ENCODE measurements at regions not wholly inside any gene's neighbourhood (a gene's known extent, or its start where the extent isn't known, plus 50 kb on each side); places are given as distances from the start of the nearest gene placed in this dataset.

DNA sequence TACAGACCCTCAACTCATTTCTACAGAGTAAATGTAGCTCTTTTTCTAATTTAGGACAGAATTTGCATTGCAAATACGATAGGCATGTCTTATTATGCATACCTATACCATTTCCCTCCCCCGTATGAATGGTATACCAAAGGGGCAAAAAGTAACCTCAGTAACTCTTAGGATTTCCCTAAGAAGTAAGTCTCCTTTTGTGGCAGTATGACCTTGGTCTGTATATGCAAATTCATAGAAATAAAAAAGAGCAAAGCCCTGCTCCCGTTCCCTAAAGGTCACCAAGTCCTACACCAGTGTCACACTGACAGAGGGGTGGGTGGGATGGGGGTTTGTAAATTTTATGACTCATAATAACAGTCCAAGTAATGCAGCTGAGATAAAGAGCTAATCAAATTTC lies 365.8 kb upstream of the CCDC196 start:
- Mint-ChIP-seq H3K36me3 (peaks cover 0 to 4% (median 0%) of the 10 kb centered on the region in 5 donors), H3K4me1 (no peaks in the 10 kb centered on the region), H3K27ac (no peak overlapping the region), H3K27me3 (peaks cover 0 to 22% (median 6%) of the 10 kb centered on the region in 5 donors), H3K9me3 (peaks cover 0 to 3% (median 0%) of the 10 kb centered on the region in 11 donors), H3K4me3 (no peak overlapping the region)
- intact Hi-C loops (cut with micrococcal nuclease) = no loop called here
- ATAC-seq = no peak
- DNase-seq = no peak
- ChIA-PET CTCF (no interaction called here), POLR2A (no interaction called here)
- H3K4me1 ChIP-seq (ENCODE audit: control insufficient read depth in 2 of 2, insufficient read depth in 2 of 2, low read length in 2 of 2) = no peaks in the 10 kb centered on the region
- H3K27ac ChIP-seq (ENCODE audit: low read depth, low read length) = no peak overlapping the region
- no peaks in the 10 kb centered on the region for H3K36me3 ChIP-seq (ENCODE audit: control insufficient read depth in 2 of 3, insufficient read depth in 3 of 3, low read length in 3 of 3)
- no peaks in the 10 kb centered on the region for H3K27me3 ChIP-seq (ENCODE audit: control insufficient read depth in 2 of 2, insufficient read depth in 2 of 2, low read length in 2 of 2)
- no peak overlapping the region for H3K4me3 ChIP-seq (ENCODE audit: low read length)
- no peaks in the 10 kb centered on the region for H3K9me3 ChIP-seq (ENCODE audit: control insufficient read depth in 2 of 3, low read length in 3 of 3)

DNA sequence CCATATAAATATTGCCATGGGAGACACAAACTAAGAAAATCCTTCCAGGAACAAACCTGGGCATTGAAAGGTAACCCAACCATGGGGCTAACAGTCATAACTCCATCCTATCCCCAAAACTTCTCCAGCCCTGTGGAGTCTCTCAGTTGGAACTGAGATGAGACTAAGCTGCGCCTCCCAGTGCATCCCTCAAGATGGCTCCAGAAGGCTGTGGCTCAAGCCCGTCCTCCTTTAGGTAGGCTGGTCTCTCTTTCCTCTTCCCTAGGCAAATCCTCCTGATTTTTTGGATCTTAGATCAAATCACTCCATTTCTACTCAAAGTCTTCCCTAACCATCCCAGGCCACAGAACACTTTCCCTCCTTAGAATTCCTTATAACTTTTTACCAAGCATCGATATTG lies 364.3 kb upstream of the CCDC196 start:
- H3K4me1 Mint-ChIP-seq = no peaks in the 10 kb centered on the region
- CTCF ChIA-PET = no interaction called here
- POLR2A ChIA-PET = no interaction called here
- Histone ChIP-seq H3K9me3 (ENCODE audit: control insufficient read depth in 2 of 3, low read length in 3 of 3) (no peaks in the 10 kb centered on the region), H3K27me3 (ENCODE audit: control insufficient read depth in 2 of 2, insufficient read depth in 2 of 2, low read length in 2 of 2) (no peaks in the 10 kb centered on the region), H3K27ac (ENCODE audit: low read depth, low read length) (no peak overlapping the region), H3K36me3 (ENCODE audit: control insufficient read depth in 2 of 3, insufficient read depth in 3 of 3, low read length in 3 of 3) (no peaks in the 10 kb centered on the region), H3K4me1 (ENCODE audit: control insufficient read depth in 2 of 2, insufficient read depth in 2 of 2, low read length in 2 of 2) (no peaks in the 10 kb centered on the region), H3K4me3 (ENCODE audit: low read length) (no peak overlapping the region)
- no peak for DNase-seq
- peaks cover 0 to 18% (median 6%) of the 10 kb centered on the region in 5 donors for H3K27me3 Mint-ChIP-seq
- intact Hi-C loops (cut with micrococcal nuclease) = no loop called here
- H3K9me3 Mint-ChIP-seq = peaks cover 0 to 3% (median 0%) of the 10 kb centered on the region in 11 donors
- no peak overlapping the region for H3K27ac Mint-ChIP-seq
- H3K4me3 Mint-ChIP-seq = no peak overlapping the region
- ATAC-seq = no peak
- peaks cover 0 to 4% (median 0%) of the 10 kb centered on the region in 5 donors for H3K36me3 Mint-ChIP-seq

DNA sequence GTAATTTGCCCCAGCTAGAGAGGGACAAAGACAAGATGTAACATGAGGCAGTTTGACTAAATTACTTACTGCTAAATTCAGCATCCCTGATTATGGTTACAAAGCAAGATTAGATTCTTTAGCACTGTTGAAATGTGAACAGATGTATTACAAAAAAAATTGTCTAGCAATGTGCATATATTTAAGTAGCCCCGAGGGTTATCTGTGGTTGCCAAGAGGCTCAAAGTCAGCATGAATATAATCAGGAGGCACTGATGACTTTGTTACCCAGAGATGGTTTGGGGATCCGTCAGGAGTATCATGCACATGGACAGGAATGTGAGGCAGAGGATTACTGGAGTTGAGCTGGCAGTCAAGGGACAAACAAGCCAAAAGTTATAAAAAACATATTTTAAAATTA lies 356.9 kb upstream of the CCDC196 start:
- Mint-ChIP-seq H3K4me3 (no peak overlapping the region), H3K27me3 (peaks cover 0 to 17% (median 5%) of the 10 kb centered on the region in 5 donors), H3K27ac (no peak overlapping the region), H3K4me1 (no peaks in the 10 kb centered on the region), H3K9me3 (peaks cover 0 to 2% (median 0%) of the 10 kb centered on the region in 11 donors), H3K36me3 (no peaks in the 10 kb centered on the region)
- intact Hi-C loops (cut with micrococcal nuclease) = no loop called here
- Histone ChIP-seq H3K36me3 (ENCODE audit: control insufficient read depth in 2 of 3, insufficient read depth in 3 of 3, low read length in 3 of 3) (no peaks in the 10 kb centered on the region), H3K9me3 (ENCODE audit: control insufficient read depth in 2 of 3, low read length in 3 of 3) (no peaks in the 10 kb centered on the region), H3K4me1 (ENCODE audit: control insufficient read depth in 2 of 2, insufficient read depth in 2 of 2, low read length in 2 of 2) (no peaks in the 10 kb centered on the region), H3K27ac (ENCODE audit: low read depth, low read length) (no peak overlapping the region), H3K4me3 (ENCODE audit: low read length) (no peak overlapping the region), H3K27me3 (ENCODE audit: control insufficient read depth in 2 of 2, insufficient read depth in 2 of 2, low read length in 2 of 2) (no peaks in the 10 kb centered on the region)
- CTCF ChIA-PET = no interaction called here
- POLR2A ChIA-PET = no interaction called here
- ATAC-seq = no peak
- DNase-seq = no peak

DNA sequence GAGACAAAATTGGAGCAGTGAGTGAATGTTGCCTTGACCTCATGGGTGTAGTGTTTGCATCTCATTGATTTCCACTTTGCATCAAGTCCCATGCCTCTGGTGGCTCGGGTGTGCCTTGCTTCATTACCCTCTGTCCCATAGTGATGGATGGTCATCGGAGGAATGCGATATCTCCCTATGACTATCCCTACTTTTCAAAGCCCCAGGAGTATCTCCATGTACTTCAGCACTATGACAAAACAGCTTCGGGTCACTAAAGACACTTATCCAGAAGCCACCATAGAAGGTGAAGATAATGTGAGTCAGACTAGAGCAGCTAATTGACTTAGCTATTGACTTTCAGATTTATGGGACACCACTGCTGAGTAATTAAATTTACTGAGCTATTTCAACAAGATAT lies 355.1 kb upstream of the CCDC196 start:
- ChIA-PET CTCF (no interaction called here), POLR2A (no interaction called here)
- Histone ChIP-seq H3K27ac (ENCODE audit: low read depth, low read length) (no peak overlapping the region), H3K36me3 (ENCODE audit: control insufficient read depth in 2 of 3, insufficient read depth in 3 of 3, low read length in 3 of 3) (no peaks in the 10 kb centered on the region), H3K4me3 (ENCODE audit: low read length) (no peak overlapping the region), H3K9me3 (ENCODE audit: control insufficient read depth in 2 of 3, low read length in 3 of 3) (no peaks in the 10 kb centered on the region), H3K27me3 (ENCODE audit: control insufficient read depth in 2 of 2, insufficient read depth in 2 of 2, low read length in 2 of 2) (no peaks in the 10 kb centered on the region), H3K4me1 (ENCODE audit: control insufficient read depth in 2 of 2, insufficient read depth in 2 of 2, low read length in 2 of 2) (no peaks in the 10 kb centered on the region)
- no peak overlapping the region for H3K27ac Mint-ChIP-seq
- no peak for DNase-seq
- H3K9me3 Mint-ChIP-seq = no peaks in the 10 kb centered on the region
- no peaks in the 10 kb centered on the region for H3K4me1 Mint-ChIP-seq
- no peaks in the 10 kb centered on the region for H3K36me3 Mint-ChIP-seq
- intact Hi-C loops (cut with micrococcal nuclease) = no loop called here
- H3K27me3 Mint-ChIP-seq = peaks cover 0 to 17% (median 3%) of the 10 kb centered on the region in 5 donors
- ATAC-seq = no peak
- H3K4me3 Mint-ChIP-seq = no peak overlapping the region

DNA sequence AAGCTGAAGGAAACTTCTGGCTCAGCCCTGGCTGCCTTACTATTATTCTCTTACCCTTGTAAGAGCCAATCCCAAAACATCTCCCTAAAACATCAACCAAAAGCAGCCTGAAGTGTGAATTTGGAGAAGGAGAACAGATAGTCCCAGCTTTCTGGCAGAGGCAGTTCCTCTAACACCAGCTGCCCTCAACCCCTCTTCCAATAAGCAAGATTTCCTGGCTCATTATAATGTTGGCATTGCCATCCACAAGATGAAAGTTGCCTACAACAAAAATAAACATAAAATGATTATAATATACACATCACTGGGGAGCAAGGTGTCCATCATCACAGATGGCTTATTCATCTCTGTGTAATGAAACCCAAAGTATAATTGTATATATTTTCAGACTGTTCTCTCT lies 352.5 kb upstream of the CCDC196 start:
- POLR2A ChIA-PET = no interaction called here
- no peak for DNase-seq
- no peak overlapping the region for H3K27ac Mint-ChIP-seq
- ATAC-seq = no peak
- CTCF ChIA-PET = no interaction called here
- H3K27me3 Mint-ChIP-seq = peaks cover 0 to 12% (median 0%) of the 10 kb centered on the region in 5 donors
- no peaks in the 10 kb centered on the region for H3K36me3 ChIP-seq (ENCODE audit: control insufficient read depth in 2 of 3, insufficient read depth in 3 of 3, low read length in 3 of 3)
- intact Hi-C loops (cut with micrococcal nuclease) = no loop called here
- H3K4me3 ChIP-seq (ENCODE audit: low read length) = no peak overlapping the region
- no peaks in the 10 kb centered on the region for H3K27me3 ChIP-seq (ENCODE audit: control insufficient read depth in 2 of 2, insufficient read depth in 2 of 2, low read length in 2 of 2)
- H3K27ac ChIP-seq (ENCODE audit: low read depth, low read length) = no peak overlapping the region
- H3K4me1 Mint-ChIP-seq = no peaks in the 10 kb centered on the region
- no peak overlapping the region for H3K4me3 Mint-ChIP-seq
- H3K9me3 ChIP-seq (ENCODE audit: control insufficient read depth in 2 of 3, low read length in 3 of 3) = no peaks in the 10 kb centered on the region
- H3K36me3 Mint-ChIP-seq = no peaks in the 10 kb centered on the region
- no peaks in the 10 kb centered on the region for H3K4me1 ChIP-seq (ENCODE audit: control insufficient read depth in 2 of 2, insufficient read depth in 2 of 2, low read length in 2 of 2)
- H3K9me3 Mint-ChIP-seq = no peaks in the 10 kb centered on the region

DNA sequence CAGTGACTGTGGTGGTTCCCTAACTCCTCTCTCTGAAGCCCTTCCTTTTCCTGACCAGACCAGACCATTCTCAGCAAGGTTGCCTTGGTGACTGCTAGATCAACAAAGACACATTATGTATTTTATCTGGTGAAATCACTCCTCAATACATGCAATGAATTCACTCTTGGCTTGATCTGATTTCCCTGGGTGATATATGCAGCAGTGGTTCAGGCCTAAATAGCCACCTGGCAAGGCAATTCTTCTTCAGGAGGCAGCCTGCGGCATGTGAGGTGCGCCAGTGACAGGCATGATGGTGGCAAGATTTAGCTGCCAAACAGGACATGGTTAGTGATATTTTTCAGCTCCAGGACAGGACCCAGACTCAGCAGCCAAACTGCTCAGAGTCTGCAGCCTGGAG lies 350.3 kb upstream of the CCDC196 start:
- ChIA-PET CTCF (no interaction called here), POLR2A (no interaction called here)

DNA sequence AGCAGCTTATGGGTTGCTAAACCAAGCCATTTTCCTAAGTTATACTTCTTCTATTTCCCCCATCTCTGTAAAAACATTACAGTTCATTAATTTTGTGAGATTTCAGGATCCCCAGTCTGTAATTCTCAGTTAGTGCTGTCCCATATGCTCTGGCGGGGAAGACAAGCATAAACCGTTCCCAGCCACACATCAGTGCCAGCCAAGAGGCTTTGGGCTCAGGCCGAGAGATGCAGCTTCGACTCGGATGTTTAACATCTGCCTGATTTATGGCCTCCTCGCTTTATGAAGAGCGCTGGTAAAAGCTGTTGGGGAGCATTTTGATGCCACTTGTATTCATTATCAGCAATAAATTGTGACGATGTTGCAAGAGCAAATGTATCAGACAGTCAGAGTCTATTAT lies 349.1 kb upstream of the CCDC196 start:
- ChIA-PET CTCF (no interaction called here), POLR2A (no interaction called here)
- H3K27ac Mint-ChIP-seq = no peak overlapping the region
- Histone ChIP-seq H3K27me3 (ENCODE audit: control insufficient read depth in 2 of 2, insufficient read depth in 2 of 2, low read length in 2 of 2) (no peaks in the 10 kb centered on the region), H3K4me3 (ENCODE audit: low read length) (no peak overlapping the region), H3K9me3 (ENCODE audit: control insufficient read depth in 2 of 3, low read length in 3 of 3) (no peaks in the 10 kb centered on the region), H3K27ac (ENCODE audit: low read depth, low read length) (no peak overlapping the region), H3K4me1 (ENCODE audit: control insufficient read depth in 2 of 2, insufficient read depth in 2 of 2, low read length in 2 of 2) (peaks cover 0 to 12% of the 10 kb centered on the region in 2 donors), H3K36me3 (ENCODE audit: control insufficient read depth in 2 of 3, insufficient read depth in 3 of 3, low read length in 3 of 3) (no peaks in the 10 kb centered on the region)
- no peaks in the 10 kb centered on the region for H3K36me3 Mint-ChIP-seq
- peaks cover 0 to 6% (median 0%) of the 10 kb centered on the region in 5 donors for H3K27me3 Mint-ChIP-seq
- intact Hi-C loops (cut with micrococcal nuclease) = no loop called here
- DNase-seq = no peak
- ATAC-seq = no peak
- H3K9me3 Mint-ChIP-seq = no peaks in the 10 kb centered on the region
- no peaks in the 10 kb centered on the region for H3K4me1 Mint-ChIP-seq
- H3K4me3 Mint-ChIP-seq = no peak overlapping the region

More for the DNA sequence above, 350.3 kb upstream of the CCDC196 start:
- H3K27me3 ChIP-seq (ENCODE audit: control insufficient read depth in 2 of 2, insufficient read depth in 2 of 2, low read length in 2 of 2) = no peaks in the 10 kb centered on the region
- ATAC-seq (no peak), DNase-seq (no peak)
- intact Hi-C loops (cut with micrococcal nuclease) = no loop called here
- H3K36me3 Mint-ChIP-seq = no peaks in the 10 kb centered on the region
- no peaks in the 10 kb centered on the region for H3K4me1 Mint-ChIP-seq
- H3K9me3 Mint-ChIP-seq = no peaks in the 10 kb centered on the region
- H3K27me3 Mint-ChIP-seq = peaks cover 0 to 6% (median 0%) of the 10 kb centered on the region in 5 donors
- H3K27ac Mint-ChIP-seq = no peak overlapping the region
- H3K4me3 ChIP-seq (ENCODE audit: low read length) = no peak overlapping the region
- H3K9me3 ChIP-seq (ENCODE audit: control insufficient read depth in 2 of 3, low read length in 3 of 3) = no peaks in the 10 kb centered on the region
- no peak overlapping the region for H3K4me3 Mint-ChIP-seq
- H3K36me3 ChIP-seq (ENCODE audit: control insufficient read depth in 2 of 3, insufficient read depth in 3 of 3, low read length in 3 of 3) = no peaks in the 10 kb centered on the region
- H3K4me1 ChIP-seq (ENCODE audit: control insufficient read depth in 2 of 2, insufficient read depth in 2 of 2, low read length in 2 of 2) = peaks cover 0 to 11% of the 10 kb centered on the region in 2 donors
- H3K27ac ChIP-seq (ENCODE audit: low read depth, low read length) = no peak overlapping the region

Data from naive thymus-derived CD4-positive, alpha-beta T cell (primary cell).